GM12864 (cell line): ENCODE measurements at regions not wholly inside any gene's neighbourhood (a gene's known extent, or its start where the extent isn't known, plus 50 kb on each side); places are given as distances from the start of the nearest gene placed in this dataset.

Experiments
- DNase-seq: peaks from one replicate; pipeline ENCODE4 v3.0.0-alpha.2; 2011; ENCODE audit warnings: low read depth
- H3K4me3 ChIP-seq: 2 replicates; pipeline ENCODE4 v1.5.1; 2011; ENCODE audit warnings: mild to moderate bottlenecking, low read depth, low read length, control low read depth
- CTCF ChIP-seq: IDR thresholded peaks from 2 replicates; pipeline ENCODE4 v1.5.1; 2011; ENCODE audit warnings: low read depth, mild to moderate bottlenecking, moderate library complexity, low read length, control low read depth, inconsistent platforms; ENCODE audit errors: missing control alignments

- no peak for DNase-seq
- no peak overlapping the region for H3K4me3 ChIP-seq
- TF ChIP-seq CTCF: no peak
Observed at GRCh38 chr18:43543236-43543635, 265.9 kb upstream of the SYT4 start.

GRCh38 chr18:43547456-43547855 lies 270.2 kb upstream of the SYT4 start:
- DNase-seq: no peak
- no peak overlapping the region for H3K4me3 ChIP-seq
- no peak for TF ChIP-seq CTCF

GRCh38 chr18:43559507-43559906 lies 282.2 kb upstream of the SYT4 start:
- no peak overlapping the region for H3K4me3 ChIP-seq
- no peak for TF ChIP-seq CTCF
- DNase-seq: no peak

- H3K4me3 ChIP-seq: no peak overlapping the region
- DNase-seq: no peak
- peak; percentile 29 for TF ChIP-seq CTCF
Observed at GRCh38 chr18:43563780-43564179, 286.5 kb upstream of the SYT4 start.

- no peak for DNase-seq
- no peak overlapping the region for H3K4me3 ChIP-seq
- TF ChIP-seq CTCF: no peak
Observed at GRCh38 chr18:43570593-43570992, 293.3 kb upstream of the SYT4 start.

- peak; percentile 18 for DNase-seq
- H3K4me3 ChIP-seq: no peak overlapping the region
- peak; percentile 58 for TF ChIP-seq CTCF
Observed at GRCh38 chr18:43571078-43571689, 293.9 kb upstream of the SYT4 start.

- no peak for TF ChIP-seq CTCF
- H3K4me3 ChIP-seq: no peak overlapping the region
- peak; percentile 7 for DNase-seq
Observed at GRCh38 chr18:43572163-43572562, 294.9 kb upstream of the SYT4 start.
